CD14-positive monocyte (primary cell): ENCODE measurements at regions not wholly inside any gene's neighbourhood (a gene's known extent, or its start where the extent isn't known, plus 50 kb on each side); places are given as distances from the start of the nearest gene placed in this dataset.

ENCODE experiments used
- DNase-seq, 3 donors: peaks; one replicate each; pipeline ENCODE4 v3.0.0-alpha.2; 2011 to 2022
- H2AFZ ChIP-seq: 2 replicates; pipeline ENCODE4 v1.6.0; 2012; ENCODE audit warnings: mild to moderate bottlenecking, low read depth, low read length, inconsistent platforms; ENCODE audit not compliant: insufficient read depth, poor library complexity, severe bottlenecking
- H3K27ac ChIP-seq, 2 donors: 1 replicate in 1 of 2; 2 replicates in 1 of 2; pipeline ENCODE4 v1.5.1; 2012 to 2013; ENCODE audit warnings: low read length in 2 of 2, control low read depth in 1 of 2, inconsistent platforms in 1 of 2, low read depth in 1 of 2, mild to moderate bottlenecking in 1 of 2
- H3K27me3 ChIP-seq, 2 donors: one replicate each; pipeline versions ENCODE4 v1.6.0 to v1.6.1; 2011 to 2013; ENCODE audit warnings: low read length in 2 of 2; ENCODE audit not compliant: control insufficient read depth in 2 of 2, insufficient read depth in 2 of 2
- H3K36me3 ChIP-seq, 2 donors: replicated peaks in 1 of 2; 1 replicate in 1 of 2; 2 replicates in 1 of 2; pipeline versions ENCODE4 v1.5.1 to v1.6.1; 2012 to 2013; ENCODE audit warnings: low read length in 2 of 2, control low read depth in 1 of 2, inconsistent platforms in 1 of 2, mild to moderate bottlenecking in 1 of 2; ENCODE audit not compliant: insufficient read depth in 2 of 2, control insufficient read depth in 1 of 2
- H3K4me1 ChIP-seq, 2 donors: 1 replicate in 1 of 2; 2 replicates in 1 of 2; pipeline versions ENCODE4 v1.5.1 to v1.6.1; 2012 to 2013; ENCODE audit warnings: low read length in 2 of 2, control low read depth in 1 of 2, inconsistent platforms in 1 of 2, mild to moderate bottlenecking in 1 of 2, moderate library complexity in 1 of 2; ENCODE audit not compliant: insufficient read depth in 2 of 2, control insufficient read depth in 1 of 2
- H3K4me2 ChIP-seq: replicated peaks from 2 replicates; pipeline ENCODE3; 2012; ENCODE audit warnings: low read length, moderate library complexity, mild to moderate bottlenecking; ENCODE audit not compliant: poor library complexity, severe bottlenecking; ENCODE audit errors: extremely low read depth
- H3K4me3 ChIP-seq, 3 experiments: fragments of 200-600 bp in 1 of 3; sonication (generic) in 1 of 3; replicated peaks in 1 of 3; 1 replicate in 2 of 3; 2 replicates in 1 of 3; pipeline ENCODE4 v1.5.1; 2011 to 2013; ENCODE audit warnings: low read length in 3 of 3, mild to moderate bottlenecking in 3 of 3, control low read depth in 2 of 3, low read depth in 2 of 3, inconsistent platforms in 1 of 3, moderate library complexity in 1 of 3
- H3K79me2 ChIP-seq: 2 replicates; pipeline ENCODE4 v1.6.0; 2012; ENCODE audit warnings: mild to moderate bottlenecking, control low read depth, inconsistent platforms, low read length, moderate library complexity; ENCODE audit not compliant: insufficient read depth
- H3K9ac ChIP-seq: 2 replicates; pipeline ENCODE4 v1.6.0; 2017; ENCODE audit warnings: low read length, mild to moderate bottlenecking; ENCODE audit not compliant: insufficient read depth, poor library complexity, severe bottlenecking
- H3K9me3 ChIP-seq, 2 donors: replicated peaks in 1 of 2; 1 replicate in 1 of 2; 2 replicates in 1 of 2; pipeline versions ENCODE4 v1.5.1 to v1.6.1; 2012 to 2013; ENCODE audit warnings: low read length in 2 of 2, control low read depth in 1 of 2; ENCODE audit not compliant: control insufficient read depth in 1 of 2, insufficient read depth in 1 of 2
- H4K20me1 ChIP-seq: 2 replicates; pipeline ENCODE4 v1.6.0; 2012; ENCODE audit warnings: mild to moderate bottlenecking, low read length, control low read depth, moderate library complexity; ENCODE audit not compliant: insufficient read depth
- H3K27ac Mint-ChIP-seq, 7 donors: one replicate each; pipeline ENCODE4 v1.8.0; 2020; ENCODE audit warnings: mild to moderate bottlenecking in 7 of 7, mixed read lengths in 7 of 7, moderate library complexity in 6 of 7, inconsistent platforms in 2 of 7
- H3K27me3 Mint-ChIP-seq, 3 donors: one replicate each; pipeline ENCODE4 v1.8.0; 2021 to 2022; ENCODE audit warnings: low read depth in 3 of 3, mild to moderate bottlenecking in 3 of 3, mixed read lengths in 3 of 3, moderate library complexity in 3 of 3, inconsistent platforms in 1 of 3
- H3K36me3 Mint-ChIP-seq, 2 donors: one replicate each; pipeline ENCODE4 v1.8.0; 2020; ENCODE audit warnings: mixed read lengths in 2 of 2, inconsistent platforms in 1 of 2, mild to moderate bottlenecking in 1 of 2
- H3K4me1 Mint-ChIP-seq: one replicate; pipeline ENCODE4 v1.8.0; 2020; ENCODE audit warnings: mild to moderate bottlenecking, mixed read lengths
- H3K4me3 Mint-ChIP-seq, 2 donors: one replicate each; pipeline ENCODE4 v1.8.0; 2020; ENCODE audit warnings: mild to moderate bottlenecking in 2 of 2, mixed read lengths in 2 of 2, moderate library complexity in 1 of 2
- H3K9me3 Mint-ChIP-seq, 7 donors: one replicate each; pipeline ENCODE4 v1.8.0; 2020 to 2022; ENCODE audit warnings: mixed read lengths in 7 of 7, mild to moderate bottlenecking in 6 of 7, moderate library complexity in 6 of 7, inconsistent platforms in 2 of 7
- WGBS: methylation state at CpG from one replicate; pipeline ENCODE4 v1.1.5; 2013; ENCODE audit warnings: missing lambda C conversion rate; ENCODE audit not compliant: insufficient coverage; 5-methylcytosine and 5-hydroxymethylcytosine counted together
- intact Hi-C, 2 donors: fragments of 100-400 bp; cut with micrococcal nuclease; formaldehyde crosslinking; loops; one replicate each; pipeline versions ENCODE4 v1.15.0 to v1.15.1; 2023
- TF ChIP-seq, protein P1 (sequence below): fragments of 200-600 bp; IDR thresholded peaks from one replicate; pipeline ENCODE4 v1.8.0; 2022; ENCODE audit warnings: antibody characterized with exemption, mild to moderate bottlenecking

DNA sequence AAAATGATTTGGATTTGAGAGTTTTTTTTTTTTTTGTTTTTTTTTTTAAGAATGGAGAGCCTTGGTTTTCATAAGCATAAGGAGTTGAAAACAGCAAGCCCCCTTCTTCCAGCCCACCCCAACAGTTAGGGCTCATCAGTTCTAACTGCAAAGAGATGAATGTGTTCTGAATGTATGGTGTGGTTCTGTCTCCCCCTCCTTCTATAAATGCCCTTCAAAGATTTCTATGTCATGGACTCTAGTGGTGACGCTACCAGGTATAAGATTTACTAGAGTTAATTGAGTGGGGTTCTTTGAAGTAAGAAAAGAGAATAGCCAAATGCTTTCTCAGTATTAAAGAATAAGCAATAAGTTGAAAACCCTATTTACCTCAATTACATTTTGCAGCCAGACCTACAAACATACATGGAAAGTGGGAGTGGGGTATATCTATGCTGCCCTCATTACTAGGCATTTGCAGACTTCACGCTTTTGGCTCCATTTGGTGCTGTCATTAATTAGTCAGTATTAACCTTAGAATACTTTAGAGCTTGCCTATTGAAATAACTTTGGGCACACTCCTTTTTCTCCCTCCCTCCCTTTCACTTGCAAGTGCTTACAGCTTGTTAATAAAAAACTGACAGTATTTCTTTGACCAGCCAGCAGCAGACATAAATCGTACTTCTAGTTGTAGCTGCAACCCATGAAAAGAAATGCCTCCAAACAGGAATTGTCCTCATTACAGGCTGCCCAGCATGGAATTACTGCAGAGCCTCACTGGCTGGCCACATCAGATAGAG is 667.2 kb upstream of the ZNF608 start:
- DNase-seq = no peak
- Histone ChIP-seq H4K20me1 (no peaks in the 10 kb centered on the region), H3K27me3 (no peaks in the 10 kb centered on the region), H3K4me2 (no peak overlapping the region), H2AFZ (no peak overlapping the region), H3K79me2 (no peaks in the 10 kb centered on the region), H3K9me3 (no peaks in the 10 kb centered on the region), H3K27ac (no peak overlapping the region), H3K9ac (no peak overlapping the region), H3K36me3 (no peaks in the 10 kb centered on the region), H3K4me1 (no peaks in the 10 kb centered on the region), H3K4me3 (no peak overlapping the region)
- 89% methylated on average over 1 of the region's 3 CpGs for WGBS
- TF ChIP-seq, protein P1, sequence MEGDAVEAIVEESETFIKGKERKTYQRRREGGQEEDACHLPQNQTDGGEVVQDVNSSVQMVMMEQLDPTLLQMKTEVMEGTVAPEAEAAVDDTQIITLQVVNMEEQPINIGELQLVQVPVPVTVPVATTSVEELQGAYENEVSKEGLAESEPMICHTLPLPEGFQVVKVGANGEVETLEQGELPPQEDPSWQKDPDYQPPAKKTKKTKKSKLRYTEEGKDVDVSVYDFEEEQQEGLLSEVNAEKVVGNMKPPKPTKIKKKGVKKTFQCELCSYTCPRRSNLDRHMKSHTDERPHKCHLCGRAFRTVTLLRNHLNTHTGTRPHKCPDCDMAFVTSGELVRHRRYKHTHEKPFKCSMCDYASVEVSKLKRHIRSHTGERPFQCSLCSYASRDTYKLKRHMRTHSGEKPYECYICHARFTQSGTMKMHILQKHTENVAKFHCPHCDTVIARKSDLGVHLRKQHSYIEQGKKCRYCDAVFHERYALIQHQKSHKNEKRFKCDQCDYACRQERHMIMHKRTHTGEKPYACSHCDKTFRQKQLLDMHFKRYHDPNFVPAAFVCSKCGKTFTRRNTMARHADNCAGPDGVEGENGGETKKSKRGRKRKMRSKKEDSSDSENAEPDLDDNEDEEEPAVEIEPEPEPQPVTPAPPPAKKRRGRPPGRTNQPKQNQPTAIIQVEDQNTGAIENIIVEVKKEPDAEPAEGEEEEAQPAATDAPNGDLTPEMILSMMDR = no peak
- no peak overlapping the region for H3K27ac Mint-ChIP-seq
- peaks cover 15% of the 10 kb centered on the region for H3K4me1 Mint-ChIP-seq
- intact Hi-C loops = no loop called here
- no peaks in the 10 kb centered on the region for H3K27me3 Mint-ChIP-seq
- no peak overlapping the region for H3K4me3 Mint-ChIP-seq
- H3K9me3 Mint-ChIP-seq = peaks cover 0 to 2% (median 0%) of the 10 kb centered on the region in 7 donors
- no peaks in the 10 kb centered on the region for H3K36me3 Mint-ChIP-seq

DNA sequence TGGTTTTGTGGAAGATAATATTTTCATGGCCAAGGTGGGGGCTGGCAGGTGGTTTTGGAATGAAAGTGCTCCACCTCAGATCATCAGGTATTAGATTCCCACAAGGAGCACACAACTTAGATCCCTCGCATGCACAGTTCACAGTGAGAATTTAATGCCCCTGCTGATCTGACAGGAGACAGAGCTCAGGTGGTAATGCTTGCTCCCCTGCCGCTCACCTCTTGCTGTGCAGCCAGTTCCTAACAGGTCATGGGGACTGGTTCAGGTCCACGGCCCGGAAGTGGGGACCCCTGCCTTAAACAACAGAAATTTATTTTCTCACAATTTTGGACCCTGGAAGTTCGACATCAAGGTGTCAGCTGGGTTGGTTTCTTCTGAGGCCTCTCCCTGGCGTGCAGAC is 668.7 kb upstream of the ZNF608 start:
- no peaks in the 10 kb centered on the region for H3K36me3 ChIP-seq
- no peak overlapping the region for H3K27ac ChIP-seq
- Mint-ChIP-seq H3K36me3 (no peaks in the 10 kb centered on the region), H3K4me1 (peaks cover 13% of the 10 kb centered on the region), H3K27me3 (no peaks in the 10 kb centered on the region), H3K27ac (no peak overlapping the region), H3K4me3 (no peak overlapping the region), H3K9me3 (peaks cover 0 to 2% (median 0%) of the 10 kb centered on the region in 7 donors)
- intact Hi-C loops = no loop called here
- no peaks in the 10 kb centered on the region for H3K27me3 ChIP-seq
- H3K4me3 ChIP-seq = no peak overlapping the region
- no peak overlapping the region for H3K4me2 ChIP-seq
- H3K4me1 ChIP-seq = no peaks in the 10 kb centered on the region
- H3K79me2 ChIP-seq = no peaks in the 10 kb centered on the region
- TF ChIP-seq, protein P1 = no peak
- DNase-seq = no peak
- H2AFZ ChIP-seq = no peak overlapping the region
- no peak overlapping the region for H3K9ac ChIP-seq
- WGBS = 92% methylated on average over 6 of the region's 6 CpGs
- no peaks in the 10 kb centered on the region for H3K9me3 ChIP-seq
- H4K20me1 ChIP-seq = no peaks in the 10 kb centered on the region
